ENCODE measurements at regions not wholly inside any gene's neighbourhood (a gene's known extent, or its start where the extent isn't known, plus 50 kb on each side); places are given as distances from the start of the nearest gene placed in this dataset.

- TF ChIP-seq EZH2 (IDR thresholded peaks at IDR 0.05; ENCODE audit: borderline replicate concordance, low read depth, low read length, severe bottlenecking) = no peak
- no peak for TF ChIP-seq CTCF (IDR thresholded peaks at IDR 0.05; ENCODE audit: borderline replicate concordance, extremely low read depth, low read length, poor library complexity, severe bottlenecking)
These were observed 136.1 kb downstream of the ENC1 start for GRCh38 chr5:74504463-74504862.
